ENCODE measurements at regions not wholly inside any gene's neighbourhood (a gene's known extent, or its start where the extent isn't known, plus 50 kb on each side); places are given as distances from the start of the nearest gene placed in this dataset.

GRCh38 chr2:122815120-122815519 is 1059.7 kb downstream of the TSN start:
- intact Hi-C loops (cut with DNase I): no loop called here
- 86 to 93% methylated on average over 1 of the region's 1 CpG for WGBS, 2 donors
- H3K36me3 ChIP-seq (replicated peaks in 1 of 2; ENCODE audit: insufficient read depth in 1 of 2, low read depth in 2 of 2): no peaks in the 10 kb centered on the region

DNA sequence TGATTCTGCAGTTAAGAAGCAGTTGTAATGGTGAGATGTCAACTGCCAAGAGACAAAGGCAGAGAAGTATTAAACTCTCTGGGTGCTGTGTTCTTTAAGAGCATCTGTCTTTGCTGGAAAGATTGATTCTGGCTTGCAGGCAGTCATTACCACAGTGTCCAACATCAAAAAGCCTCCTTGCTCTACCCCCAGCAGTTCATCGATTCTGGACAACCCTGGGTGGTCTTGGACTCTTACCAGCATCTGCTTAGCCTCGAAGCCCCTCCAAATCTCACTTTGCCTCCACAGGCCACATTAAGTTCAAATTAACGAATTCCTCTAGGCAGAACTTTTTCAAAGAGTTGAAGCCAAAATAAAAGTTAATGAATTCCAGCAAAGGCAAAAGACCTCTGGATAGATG is 1061.4 kb downstream of the TSN start:
- Histone ChIP-seq H3K27me3 (no peaks in the 10 kb centered on the region), H3K36me3 (replicated peaks in 1 of 2; ENCODE audit: insufficient read depth in 1 of 2, low read depth in 2 of 2) (no peaks in the 10 kb centered on the region), H3K27ac (no peak overlapping the region), H3K4me1 (no peaks in the 10 kb centered on the region), H3K4me3 (no peak overlapping the region), H3K9me3 (no peaks in the 10 kb centered on the region)
- intact Hi-C loops (cut with DNase I): no loop called here
- ATAC-seq: no peak
- 48 to 51% methylated on average over 3 of the region's 3 CpGs for whole genome bisulfite sequencing, 2 donors
- TF ChIP-seq POLR2A (IDR thresholded peaks at IDR 0.05): no peak
- TF ChIP-seq, protein P1, sequence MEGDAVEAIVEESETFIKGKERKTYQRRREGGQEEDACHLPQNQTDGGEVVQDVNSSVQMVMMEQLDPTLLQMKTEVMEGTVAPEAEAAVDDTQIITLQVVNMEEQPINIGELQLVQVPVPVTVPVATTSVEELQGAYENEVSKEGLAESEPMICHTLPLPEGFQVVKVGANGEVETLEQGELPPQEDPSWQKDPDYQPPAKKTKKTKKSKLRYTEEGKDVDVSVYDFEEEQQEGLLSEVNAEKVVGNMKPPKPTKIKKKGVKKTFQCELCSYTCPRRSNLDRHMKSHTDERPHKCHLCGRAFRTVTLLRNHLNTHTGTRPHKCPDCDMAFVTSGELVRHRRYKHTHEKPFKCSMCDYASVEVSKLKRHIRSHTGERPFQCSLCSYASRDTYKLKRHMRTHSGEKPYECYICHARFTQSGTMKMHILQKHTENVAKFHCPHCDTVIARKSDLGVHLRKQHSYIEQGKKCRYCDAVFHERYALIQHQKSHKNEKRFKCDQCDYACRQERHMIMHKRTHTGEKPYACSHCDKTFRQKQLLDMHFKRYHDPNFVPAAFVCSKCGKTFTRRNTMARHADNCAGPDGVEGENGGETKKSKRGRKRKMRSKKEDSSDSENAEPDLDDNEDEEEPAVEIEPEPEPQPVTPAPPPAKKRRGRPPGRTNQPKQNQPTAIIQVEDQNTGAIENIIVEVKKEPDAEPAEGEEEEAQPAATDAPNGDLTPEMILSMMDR (IDR thresholded peaks at IDR 0.05): no peak
- DNase-seq: no peak

More at GRCh38 chr2:122815120-122815519, 1059.7 kb downstream of the TSN start:
- ATAC-seq (no peak), DNase-seq (no peak)
- Histone ChIP-seq H3K27ac (no peak overlapping the region), H3K4me1 (no peaks in the 10 kb centered on the region), H3K9me3 (no peaks in the 10 kb centered on the region), H3K27me3 (no peaks in the 10 kb centered on the region), H3K4me3 (no peak overlapping the region)
- TF ChIP-seq, protein P1 (IDR thresholded peaks at IDR 0.05): no peak
- TF ChIP-seq POLR2A (IDR thresholded peaks at IDR 0.05): no peak

DNA sequence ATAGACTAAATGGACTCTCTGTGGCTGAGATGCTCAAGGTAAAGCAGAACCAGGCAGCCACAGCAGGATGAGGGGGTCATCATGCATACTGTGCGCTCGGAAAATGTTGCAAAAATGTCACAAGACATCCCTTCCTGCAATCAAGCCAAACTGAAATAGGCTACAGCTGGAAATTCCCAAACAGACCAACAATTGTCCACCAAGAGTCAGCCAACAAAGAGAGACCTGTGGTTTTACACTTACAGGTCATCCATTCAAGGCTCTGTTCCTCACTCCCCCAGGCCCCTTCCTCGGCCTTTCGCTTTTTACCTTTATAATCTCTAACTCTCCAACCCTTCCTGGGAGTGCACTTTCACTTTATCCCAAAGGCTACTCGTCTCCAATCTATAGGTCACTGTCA is 1066.9 kb downstream of the TSN start:
- H3K27me3 ChIP-seq: no peaks in the 10 kb centered on the region
- H3K27ac ChIP-seq: no peak overlapping the region
- H3K9me3 ChIP-seq: no peaks in the 10 kb centered on the region
- DNase-seq: no peak
- WGBS, 2 donors: 68% methylated on average over 5 of the region's 5 CpGs
- ATAC-seq: no peak
- no peaks in the 10 kb centered on the region for H3K36me3 ChIP-seq (replicated peaks in 1 of 2; ENCODE audit: insufficient read depth in 1 of 2, low read depth in 2 of 2)
- no peak overlapping the region for H3K4me3 ChIP-seq
- no peaks in the 10 kb centered on the region for H3K4me1 ChIP-seq
- no peak for TF ChIP-seq POLR2A (IDR thresholded peaks at IDR 0.05)
- TF ChIP-seq, protein P1 (IDR thresholded peaks at IDR 0.05): no peak
- intact Hi-C loops (cut with DNase I): no loop called here

GRCh38 chr2:122830157-122830556 is 1074.7 kb downstream of the TSN start:
- ATAC-seq: no peak
- WGBS, 2 donors: 69 to 71% methylated on average over 4 of the region's 4 CpGs
- no peaks in the 10 kb centered on the region for H3K36me3 ChIP-seq (replicated peaks in 1 of 2; ENCODE audit: insufficient read depth in 1 of 2, low read depth in 2 of 2)
- H3K27ac ChIP-seq: no peak overlapping the region
- no peak overlapping the region for H3K4me3 ChIP-seq
- no peaks in the 10 kb centered on the region for H3K9me3 ChIP-seq
- H3K27me3 ChIP-seq: no peaks in the 10 kb centered on the region
- DNase-seq: no peak
- no peaks in the 10 kb centered on the region for H3K4me1 ChIP-seq
- intact Hi-C loops (cut with DNase I): no loop called here
- TF ChIP-seq, protein P1 (IDR thresholded peaks at IDR 0.05): no peak
- no peak for TF ChIP-seq POLR2A (IDR thresholded peaks at IDR 0.05)

DNA sequence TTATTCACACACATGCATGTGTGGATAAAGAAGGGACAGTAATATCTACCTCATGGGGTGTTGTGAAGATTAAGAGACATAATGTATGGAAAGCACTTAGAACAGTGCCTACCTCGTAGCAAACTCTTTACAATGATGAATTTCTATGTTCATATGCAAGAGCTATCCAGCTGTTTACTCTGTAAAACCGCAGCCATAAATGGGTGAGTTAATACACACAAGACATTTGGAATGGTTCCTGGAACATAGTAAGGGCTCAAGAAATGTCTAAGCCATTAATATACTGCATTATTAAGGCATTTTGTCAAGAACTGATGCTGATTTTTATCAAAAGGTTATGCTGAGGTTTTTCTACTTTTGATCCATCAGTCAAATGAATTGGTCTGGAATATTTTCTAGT is 1076.2 kb downstream of the TSN start:
- no peaks in the 10 kb centered on the region for H3K4me1 ChIP-seq
- no peaks in the 10 kb centered on the region for H3K36me3 ChIP-seq (replicated peaks in 1 of 2; ENCODE audit: insufficient read depth in 1 of 2, low read depth in 2 of 2)
- no peak overlapping the region for H3K27ac ChIP-seq
- no peak for TF ChIP-seq POLR2A (IDR thresholded peaks at IDR 0.05)
- TF ChIP-seq, protein P1 (IDR thresholded peaks at IDR 0.05): no peak
- ATAC-seq (no peak), DNase-seq (no peak)
- H3K27me3 ChIP-seq: no peaks in the 10 kb centered on the region
- 43 to 49% methylated on average over 2 of the region's 2 CpGs for WGBS, 2 donors
- intact Hi-C loops (cut with DNase I): no loop called here
- H3K4me3 ChIP-seq: no peak overlapping the region
- H3K9me3 ChIP-seq: no peaks in the 10 kb centered on the region

Measured in body of pancreas (tissue), 4 donors.